Neural cell (in vitro differentiated cells): ENCODE measurements at regions not wholly inside any gene's neighbourhood (a gene's known extent, or its start where the extent isn't known, plus 50 kb on each side); places are given as distances from the start of the nearest gene placed in this dataset.

Experiments used
- H2AFZ ChIP-seq: fragments of 200-600, 300-800 bp; sonication (generic), shearing (Covaris generic); 2 replicates; pipeline ENCODE4 v1.6.0; 2014; ENCODE audit warnings: low read depth, mild to moderate bottlenecking, antibody characterized with exemption, low read length, moderate library complexity
- H3F3A ChIP-seq: fragments of 200-600 bp; shearing (Covaris generic); 2 replicates; pipeline ENCODE4 v1.6.1; 2016; ENCODE audit warnings: mild to moderate bottlenecking, moderate library complexity, mixed read lengths, antibody characterized with exemption, low read length; ENCODE audit not compliant: insufficient read depth, poor library complexity, severe bottlenecking
- H3K27ac ChIP-seq: fragments of 200-600, 300-800 bp; sonication (generic), shearing (Covaris generic); 2 replicates; pipeline ENCODE4 v1.5.1; 2014; ENCODE audit warnings: mild to moderate bottlenecking, low read length, moderate library complexity
- H3K27me3 ChIP-seq: fragments of 300-800, 200-600 bp; sonication (generic), shearing (Covaris generic); 2 replicates; pipeline ENCODE4 v1.6.0; 2014; ENCODE audit warnings: mild to moderate bottlenecking, low read depth, low read length, moderate library complexity; ENCODE audit not compliant: insufficient read depth
- H3K36me3 ChIP-seq: fragments of 300-800, 200-600 bp; sonication (generic), shearing (Covaris generic); 2 replicates; pipeline ENCODE4 v1.5.1; 2014; ENCODE audit warnings: mild to moderate bottlenecking, antibody characterized with exemption, low read length, moderate library complexity; ENCODE audit not compliant: insufficient read depth
- H3K4me2 ChIP-seq: fragments of 300-800, 200-600 bp; sonication (generic), shearing (Covaris generic); 2 replicates; pipeline ENCODE4 v1.6.0; 2014; ENCODE audit warnings: mild to moderate bottlenecking, low read length
- H3K4me3 ChIP-seq: fragments of 300-800, 200-600 bp; sonication (generic), shearing (Covaris generic); 2 replicates; pipeline ENCODE4 v1.5.1; 2014; ENCODE audit warnings: mild to moderate bottlenecking, low read length, moderate library complexity
- H3K79me2 ChIP-seq: fragments of 200-600 bp; shearing (Covaris generic); replicated peaks from 2 replicates; pipeline ENCODE4 v1.6.0; 2014; ENCODE audit warnings: mild to moderate bottlenecking, low read length, moderate library complexity; ENCODE audit not compliant: insufficient read depth
- H3K9ac ChIP-seq: fragments of 300-800, 200-600 bp; sonication (generic), shearing (Covaris generic); 2 replicates; pipeline ENCODE4 v1.6.1; 2016; ENCODE audit warnings: mild to moderate bottlenecking, low read length, mixed read lengths
- H3K9me2 ChIP-seq: fragments of 200-600 bp; shearing (Covaris generic); 2 replicates; pipeline ENCODE4 v1.6.1; 2016; ENCODE audit warnings: mild to moderate bottlenecking, low read length, mixed read lengths; ENCODE audit not compliant: insufficient read depth
- H3K9me3 ChIP-seq: fragments of 200-600, 300-800 bp; sonication (generic), shearing (Covaris generic); 2 replicates; pipeline ENCODE4 v1.6.1; 2016; ENCODE audit warnings: mild to moderate bottlenecking, mixed run types, low read length, moderate library complexity, mixed read lengths
- H4K20me1 ChIP-seq: fragments of 200-600 bp; shearing (Covaris generic); 2 replicates; pipeline ENCODE4 v1.6.1; 2016; ENCODE audit warnings: mild to moderate bottlenecking, mixed run types; ENCODE audit not compliant: insufficient read depth
- EP300 ChIP-seq: fragments of 450-650 bp; conservative IDR thresholded peaks from 2 replicates; pipeline ENCODE4 v1.6.1; 2014; ENCODE audit warnings: antibody characterized with exemption, mild to moderate bottlenecking, moderate library complexity; ENCODE audit not compliant: poor library complexity, severe bottlenecking
- EZH2 ChIP-seq: fragments of 200-600, 300-800 bp; shearing (Covaris generic), sonication (generic); IDR thresholded peaks from 2 replicates; pipeline ENCODE4 v1.6.1; 2014; ENCODE audit warnings: antibody characterized with exemption, low read length, borderline replicate concordance, mild to moderate bottlenecking; ENCODE audit not compliant: insufficient read depth, poor library complexity, severe bottlenecking
- MXI1 ChIP-seq: fragments of 450-650 bp; conservative IDR thresholded peaks from 2 replicates; pipeline ENCODE4 v1.6.1; 2014; ENCODE audit warnings: antibody characterized with exemption, mild to moderate bottlenecking; ENCODE audit not compliant: poor library complexity, severe bottlenecking
- POLR2AphosphoS5 ChIP-seq: IDR thresholded peaks from 2 replicates; pipeline ENCODE4 v1.6.1; 2012
- RAD21 ChIP-seq: fragments of 450-650 bp; conservative IDR thresholded peaks from 2 replicates; pipeline ENCODE4 v1.6.1; 2014; ENCODE audit warnings: antibody characterized with exemption, mild to moderate bottlenecking, moderate library complexity
- SMC3 ChIP-seq: fragments of 450-650 bp; conservative IDR thresholded peaks from 2 replicates; pipeline ENCODE4 v1.6.1; 2014; ENCODE audit warnings: antibody characterized with exemption, mild to moderate bottlenecking, moderate library complexity; ENCODE audit not compliant: poor library complexity
- TAF1 ChIP-seq: IDR thresholded peaks from 2 replicates; pipeline ENCODE4 v1.6.1; 2012; ENCODE audit warnings: low read depth
- TF ChIP-seq, protein P1 (sequence below): IDR thresholded peaks from 2 replicates; pipeline ENCODE4 v1.6.1; 2012; ENCODE audit warnings: borderline replicate concordance
- TF ChIP-seq, protein P2 (sequence below): fragments of 450-650 bp; IDR thresholded peaks from 2 replicates; pipeline ENCODE4 v1.5.1; 2014; ENCODE audit warnings: antibody characterized with exemption, mild to moderate bottlenecking, moderate library complexity; ENCODE audit not compliant: poor library complexity, severe bottlenecking

DNA sequence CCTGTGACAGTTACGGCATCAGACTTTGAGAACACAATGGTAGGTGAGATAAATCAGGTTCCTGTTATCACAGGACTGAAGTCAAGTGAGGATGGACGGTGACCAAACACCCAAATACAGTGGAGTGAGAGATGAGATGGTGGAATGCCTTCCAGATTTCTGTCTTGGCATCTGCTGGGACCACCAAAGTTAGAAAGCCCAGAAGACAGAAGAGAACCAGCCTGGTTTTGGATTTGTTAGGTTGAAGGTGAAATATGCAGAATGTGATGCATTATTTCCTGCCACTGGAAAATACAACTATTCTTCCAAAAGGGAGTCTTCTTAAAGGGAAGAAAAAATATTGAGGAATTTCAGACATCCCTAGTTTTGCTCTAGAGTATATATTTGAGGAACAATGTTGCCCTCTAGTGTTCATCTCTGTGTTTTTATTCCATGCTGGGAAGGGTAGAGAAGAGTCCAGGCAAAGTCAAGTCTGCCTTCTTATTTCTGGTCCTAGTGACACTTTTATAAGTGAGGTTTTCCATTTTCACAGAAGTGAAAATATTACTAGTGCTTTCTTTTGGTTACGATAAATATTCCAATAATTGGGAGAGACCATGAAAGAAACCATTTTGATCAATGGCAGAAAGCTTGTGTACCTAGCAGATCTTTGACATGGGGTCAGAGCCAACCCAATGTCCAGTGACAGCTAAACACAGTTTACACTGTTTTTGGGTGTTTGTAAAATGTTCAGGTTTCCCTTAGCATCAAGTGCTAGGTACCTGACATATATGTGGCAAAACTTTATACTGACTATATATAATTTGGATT is 142.3 kb upstream of the ANKH start:
- no peak overlapping the region for H2AFZ ChIP-seq

DNA sequence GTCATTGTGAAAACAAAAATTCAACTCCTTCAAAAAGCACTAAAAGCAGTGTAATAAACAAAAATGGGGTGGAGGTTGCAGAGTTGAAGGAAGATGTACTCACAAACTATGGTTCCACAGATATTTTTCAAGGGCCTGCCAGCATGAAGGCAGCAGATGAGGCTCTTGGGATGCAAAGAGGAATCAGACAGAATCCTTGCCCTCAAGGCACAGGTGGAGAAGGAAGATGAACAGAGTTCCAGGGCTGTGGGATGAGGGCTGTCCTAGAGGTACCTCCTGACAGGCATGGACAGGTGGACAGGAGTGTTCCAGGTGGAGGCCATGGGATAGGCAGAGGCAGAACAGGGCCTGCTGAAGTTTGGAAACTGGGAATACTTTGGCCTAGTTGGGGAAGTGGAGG is 140.5 kb upstream of the ANKH start:
- Histone ChIP-seq H3K79me2 (no peaks in the 10 kb centered on the region), H3F3A (no peaks in the 10 kb centered on the region), H3K27me3 (no peaks in the 10 kb centered on the region), H2AFZ (no peak overlapping the region), H3K9me3 (no peaks in the 10 kb centered on the region), H3K4me3 (no peak overlapping the region), H3K9ac (no peak overlapping the region), H3K4me2 (no peak overlapping the region), H3K27ac (no peak overlapping the region), H3K36me3 (no peaks in the 10 kb centered on the region), H4K20me1 (no peaks in the 10 kb centered on the region), H3K9me2 (no peaks in the 10 kb centered on the region)
- TF ChIP-seq EP300, result no peak
- TF ChIP-seq SMC3, result no peak
- TF ChIP-seq TAF1, result no peak
- TF ChIP-seq, protein P1, sequence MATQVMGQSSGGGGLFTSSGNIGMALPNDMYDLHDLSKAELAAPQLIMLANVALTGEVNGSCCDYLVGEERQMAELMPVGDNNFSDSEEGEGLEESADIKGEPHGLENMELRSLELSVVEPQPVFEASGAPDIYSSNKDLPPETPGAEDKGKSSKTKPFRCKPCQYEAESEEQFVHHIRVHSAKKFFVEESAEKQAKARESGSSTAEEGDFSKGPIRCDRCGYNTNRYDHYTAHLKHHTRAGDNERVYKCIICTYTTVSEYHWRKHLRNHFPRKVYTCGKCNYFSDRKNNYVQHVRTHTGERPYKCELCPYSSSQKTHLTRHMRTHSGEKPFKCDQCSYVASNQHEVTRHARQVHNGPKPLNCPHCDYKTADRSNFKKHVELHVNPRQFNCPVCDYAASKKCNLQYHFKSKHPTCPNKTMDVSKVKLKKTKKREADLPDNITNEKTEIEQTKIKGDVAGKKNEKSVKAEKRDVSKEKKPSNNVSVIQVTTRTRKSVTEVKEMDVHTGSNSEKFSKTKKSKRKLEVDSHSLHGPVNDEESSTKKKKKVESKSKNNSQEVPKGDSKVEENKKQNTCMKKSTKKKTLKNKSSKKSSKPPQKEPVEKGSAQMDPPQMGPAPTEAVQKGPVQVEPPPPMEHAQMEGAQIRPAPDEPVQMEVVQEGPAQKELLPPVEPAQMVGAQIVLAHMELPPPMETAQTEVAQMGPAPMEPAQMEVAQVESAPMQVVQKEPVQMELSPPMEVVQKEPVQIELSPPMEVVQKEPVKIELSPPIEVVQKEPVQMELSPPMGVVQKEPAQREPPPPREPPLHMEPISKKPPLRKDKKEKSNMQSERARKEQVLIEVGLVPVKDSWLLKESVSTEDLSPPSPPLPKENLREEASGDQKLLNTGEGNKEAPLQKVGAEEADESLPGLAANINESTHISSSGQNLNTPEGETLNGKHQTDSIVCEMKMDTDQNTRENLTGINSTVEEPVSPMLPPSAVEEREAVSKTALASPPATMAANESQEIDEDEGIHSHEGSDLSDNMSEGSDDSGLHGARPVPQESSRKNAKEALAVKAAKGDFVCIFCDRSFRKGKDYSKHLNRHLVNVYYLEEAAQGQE, result no peak
- TF ChIP-seq EZH2, result no peak
- TF ChIP-seq, protein P2, sequence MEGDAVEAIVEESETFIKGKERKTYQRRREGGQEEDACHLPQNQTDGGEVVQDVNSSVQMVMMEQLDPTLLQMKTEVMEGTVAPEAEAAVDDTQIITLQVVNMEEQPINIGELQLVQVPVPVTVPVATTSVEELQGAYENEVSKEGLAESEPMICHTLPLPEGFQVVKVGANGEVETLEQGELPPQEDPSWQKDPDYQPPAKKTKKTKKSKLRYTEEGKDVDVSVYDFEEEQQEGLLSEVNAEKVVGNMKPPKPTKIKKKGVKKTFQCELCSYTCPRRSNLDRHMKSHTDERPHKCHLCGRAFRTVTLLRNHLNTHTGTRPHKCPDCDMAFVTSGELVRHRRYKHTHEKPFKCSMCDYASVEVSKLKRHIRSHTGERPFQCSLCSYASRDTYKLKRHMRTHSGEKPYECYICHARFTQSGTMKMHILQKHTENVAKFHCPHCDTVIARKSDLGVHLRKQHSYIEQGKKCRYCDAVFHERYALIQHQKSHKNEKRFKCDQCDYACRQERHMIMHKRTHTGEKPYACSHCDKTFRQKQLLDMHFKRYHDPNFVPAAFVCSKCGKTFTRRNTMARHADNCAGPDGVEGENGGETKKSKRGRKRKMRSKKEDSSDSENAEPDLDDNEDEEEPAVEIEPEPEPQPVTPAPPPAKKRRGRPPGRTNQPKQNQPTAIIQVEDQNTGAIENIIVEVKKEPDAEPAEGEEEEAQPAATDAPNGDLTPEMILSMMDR, result no peak
- no peak for TF ChIP-seq RAD21
- no peak for TF ChIP-seq POLR2AphosphoS5
- no peak for TF ChIP-seq MXI1

More for the DNA sequence above, 142.3 kb upstream of the ANKH start:
- no peaks in the 10 kb centered on the region for H3F3A ChIP-seq
- no peak overlapping the region for H3K4me3 ChIP-seq
- no peaks in the 10 kb centered on the region for H3K36me3 ChIP-seq
- no peaks in the 10 kb centered on the region for H3K79me2 ChIP-seq
- H3K9ac ChIP-seq, result no peak overlapping the region
- H4K20me1 ChIP-seq, result no peaks in the 10 kb centered on the region
- H3K9me2 ChIP-seq, result no peaks in the 10 kb centered on the region
- H3K27ac ChIP-seq, result no peak overlapping the region
- TF ChIP-seq, protein P2, result peak; percentile 84
- no peak for TF ChIP-seq EZH2
- TF ChIP-seq SMC3, result peak; percentile 91
- peak; percentile 89 for TF ChIP-seq RAD21
- TF ChIP-seq, protein P1, result no peak
- no peaks in the 10 kb centered on the region for H3K9me3 ChIP-seq
- H3K27me3 ChIP-seq, result no peaks in the 10 kb centered on the region
- no peak overlapping the region for H3K4me2 ChIP-seq
